Trophoblast cell (in vitro differentiated cells and primary cell): ENCODE measurements at regions not wholly inside any gene's neighbourhood (a gene's known extent, or its start where the extent isn't known, plus 50 kb on each side); places are given as distances from the start of the nearest gene placed in this dataset.

Experiments used
- DNase-seq, 2 donors: peaks; one replicate each; pipeline ENCODE4 v3.0.0-alpha.2; 2016
- H2AFZ ChIP-seq: 2 replicates; pipeline ENCODE4 v1.6.1; 2013; ENCODE audit warnings: low read length, moderate library complexity, mild to moderate bottlenecking; ENCODE audit not compliant: insufficient read depth, poor library complexity
- H2AK5ac ChIP-seq: 2 replicates; pipeline ENCODE4 v1.6.1; 2013; ENCODE audit warnings: mild to moderate bottlenecking, low read length
- H2BK120ac ChIP-seq: 2 replicates; pipeline ENCODE4 v1.6.1; 2013; ENCODE audit warnings: low read length, mild to moderate bottlenecking, moderate library complexity; ENCODE audit not compliant: insufficient read depth, poor library complexity
- H2BK12ac ChIP-seq: 2 replicates; pipeline ENCODE4 v1.6.1; 2013; ENCODE audit warnings: mild to moderate bottlenecking, low read length, moderate library complexity
- H2BK5ac ChIP-seq: 2 replicates; pipeline ENCODE4 v1.6.1; 2013; ENCODE audit warnings: low read length, low read depth, moderate library complexity, mild to moderate bottlenecking; ENCODE audit not compliant: poor library complexity
- H3K14ac ChIP-seq: 2 replicates; pipeline ENCODE4 v1.6.1; 2013; ENCODE audit warnings: mild to moderate bottlenecking, low read length
- H3K18ac ChIP-seq: 2 replicates; pipeline ENCODE4 v1.6.1; 2013; ENCODE audit warnings: mild to moderate bottlenecking, low read length
- H3K23ac ChIP-seq: 2 replicates; pipeline ENCODE4 v1.6.1; 2013; ENCODE audit warnings: low read length
- H3K27ac ChIP-seq: 2 replicates; pipeline ENCODE4 v1.5.1; 2013; ENCODE audit warnings: low read depth, mild to moderate bottlenecking, inconsistent platforms, low read length, moderate library complexity
- H3K27me3 ChIP-seq: 2 replicates; pipeline ENCODE4 v1.6.1; 2013; ENCODE audit warnings: inconsistent platforms, mild to moderate bottlenecking, low read length, moderate library complexity; ENCODE audit not compliant: insufficient read depth
- H3K36me3 ChIP-seq, 2 experiments: 1 replicate in 1 of 2; 2 replicates in 1 of 2; pipeline ENCODE4 v1.6.1; 2013; ENCODE audit warnings: low read length in 2 of 2, mild to moderate bottlenecking in 2 of 2, moderate library complexity in 1 of 2; ENCODE audit not compliant: insufficient read depth in 2 of 2, control insufficient read depth in 1 of 2
- H3K4ac ChIP-seq: 2 replicates; pipeline ENCODE4 v1.6.1; 2013; ENCODE audit warnings: low read depth, mild to moderate bottlenecking, low read length, moderate library complexity
- H3K4me1 ChIP-seq, 2 experiments: 1 replicate in 1 of 2; 2 replicates in 1 of 2; pipeline ENCODE4 v1.6.1; 2013; ENCODE audit warnings: low read length in 2 of 2, mild to moderate bottlenecking in 2 of 2, moderate library complexity in 1 of 2; ENCODE audit not compliant: insufficient read depth in 2 of 2, control insufficient read depth in 1 of 2
- H3K4me2 ChIP-seq: 2 replicates; pipeline ENCODE4 v1.6.1; 2013; ENCODE audit warnings: inconsistent platforms, mild to moderate bottlenecking, low read length, moderate library complexity
- H3K4me3 ChIP-seq: 2 replicates; pipeline ENCODE4 v1.5.1; 2013; ENCODE audit warnings: mild to moderate bottlenecking, low read depth, low read length, inconsistent platforms
- H3K79me1 ChIP-seq: one replicate; pipeline ENCODE4 v1.6.1; 2013; ENCODE audit warnings: low read length
- H3K79me2 ChIP-seq: 2 replicates; pipeline ENCODE4 v1.6.1; 2013; ENCODE audit warnings: low read length, mild to moderate bottlenecking; ENCODE audit not compliant: control insufficient read depth, insufficient read depth, poor library complexity
- H3K9ac ChIP-seq: 2 replicates; pipeline ENCODE4 v1.6.1; 2013; ENCODE audit warnings: mild to moderate bottlenecking, low read length
- H3K9me3 ChIP-seq: 2 replicates; pipeline ENCODE4 v1.6.1; 2013; ENCODE audit warnings: low read depth, mild to moderate bottlenecking, control low read depth, inconsistent platforms, low read length; ENCODE audit not compliant: insufficient read depth
- H4K12ac ChIP-seq: 2 replicates; pipeline ENCODE4 v1.6.1; 2013; ENCODE audit warnings: low read depth, mild to moderate bottlenecking, low read length, moderate library complexity
- H4K8ac ChIP-seq: 2 replicates; pipeline ENCODE4 v1.6.1; 2013; ENCODE audit warnings: low read depth, mild to moderate bottlenecking, low read length, moderate library complexity
- H4K91ac ChIP-seq: one replicate; pipeline ENCODE4 v1.6.1; 2013; ENCODE audit warnings: low read depth, mild to moderate bottlenecking, low read length, moderate library complexity
- WGBS: extraction: QIAGEN DNeasy Blood & Tissue Kit; methylation state at CpG from one replicate; pipeline ENCODE4 v1.1.7; 2013; ENCODE audit warnings: missing lambda C conversion rate; ENCODE audit not compliant: insufficient read length, insufficient coverage; ENCODE audit errors: extremely low coverage; 5-methylcytosine and 5-hydroxymethylcytosine counted together

- Histone ChIP-seq H3K18ac (no peak overlapping the region), H2AFZ (no peak overlapping the region)
These were observed 668.3 kb upstream of the CDH18 start for GRCh38 chr5:20656262-20656661.

DNA sequence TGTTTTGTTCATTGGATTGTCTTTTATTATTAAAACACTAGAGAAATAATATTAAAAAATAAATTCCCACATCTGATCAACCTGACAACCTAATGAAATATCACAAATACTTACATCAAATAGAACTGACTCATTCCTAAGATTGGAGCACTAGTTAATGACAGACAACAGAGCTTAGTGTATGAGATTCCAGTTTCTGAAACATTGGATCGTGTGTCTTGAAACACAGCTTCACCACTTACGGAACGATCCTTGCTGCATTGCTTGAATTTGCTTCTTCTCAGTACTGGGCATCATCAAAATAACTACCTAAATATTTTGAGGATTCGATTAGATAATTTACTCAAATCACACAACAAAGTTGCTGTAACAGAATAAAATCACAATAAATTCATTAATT is 667.2 kb upstream of the CDH18 start:
- Histone ChIP-seq H3K27ac (no peak overlapping the region), H4K12ac (no peak overlapping the region), H3K9ac (no peak overlapping the region), H4K8ac (no peak overlapping the region), H2AK5ac (no peak overlapping the region), H2BK120ac (no peak overlapping the region), H3K79me1 (no peaks in the 10 kb centered on the region), H3K4ac (no peak overlapping the region), H3K18ac (no peak overlapping the region), H2BK5ac (no peak overlapping the region), H4K91ac (no peak overlapping the region), H3K36me3 (no peaks in the 10 kb centered on the region), H3K23ac (no peak overlapping the region), H3K4me3 (no peak overlapping the region), H3K4me1 (no peaks in the 10 kb centered on the region), H2BK12ac (no peak overlapping the region), H3K14ac (no peak overlapping the region), H2AFZ (no peak overlapping the region), H3K79me2 (no peaks in the 10 kb centered on the region), H3K4me2 (no peak overlapping the region), H3K9me3 (no peaks in the 10 kb centered on the region), H3K27me3 (no peaks in the 10 kb centered on the region)
- DNase-seq: no peak
- no CpG with 5 or more reads among the region's 4 CpGs for WGBS

More at GRCh38 chr5:20656262-20656661, 668.3 kb upstream of the CDH18 start:
- Histone ChIP-seq H3K4ac (no peak overlapping the region), H2BK5ac (no peak overlapping the region), H4K8ac (no peak overlapping the region), H3K23ac (no peak overlapping the region), H2AK5ac (no peak overlapping the region), H3K79me1 (no peaks in the 10 kb centered on the region), H3K79me2 (no peaks in the 10 kb centered on the region), H3K14ac (no peak overlapping the region), H3K27me3 (no peaks in the 10 kb centered on the region), H3K4me3 (no peak overlapping the region), H3K36me3 (no peaks in the 10 kb centered on the region), H3K27ac (no peak overlapping the region), H4K12ac (no peak overlapping the region), H2BK120ac (no peak overlapping the region), H2BK12ac (no peak overlapping the region), H3K9ac (no peak overlapping the region), H3K4me1 (no peaks in the 10 kb centered on the region), H4K91ac (no peak overlapping the region), H3K4me2 (no peak overlapping the region), H3K9me3 (no peaks in the 10 kb centered on the region)
- DNase-seq: no peak

DNA sequence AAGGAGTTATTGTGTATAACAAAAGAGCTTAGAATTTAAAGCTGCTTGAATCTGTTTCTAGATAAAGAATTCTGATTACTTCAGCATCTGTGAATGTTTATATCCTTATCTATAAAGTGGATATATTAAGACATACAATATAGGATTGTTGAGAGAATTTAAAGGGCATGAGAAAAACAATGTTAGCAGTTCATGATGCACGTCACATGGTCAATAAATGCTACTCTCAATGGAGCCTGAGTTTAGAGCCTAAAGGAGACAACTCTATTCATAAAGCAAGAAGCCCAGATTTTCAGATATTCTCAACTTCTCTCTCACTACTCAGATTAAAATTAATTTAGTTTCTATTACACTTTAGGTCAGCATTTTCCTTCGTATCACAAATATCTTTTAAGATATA is 666.7 kb upstream of the CDH18 start:
- H4K8ac ChIP-seq: no peak overlapping the region
- no peaks in the 10 kb centered on the region for H3K79me2 ChIP-seq
- no peak overlapping the region for H3K18ac ChIP-seq

DNA sequence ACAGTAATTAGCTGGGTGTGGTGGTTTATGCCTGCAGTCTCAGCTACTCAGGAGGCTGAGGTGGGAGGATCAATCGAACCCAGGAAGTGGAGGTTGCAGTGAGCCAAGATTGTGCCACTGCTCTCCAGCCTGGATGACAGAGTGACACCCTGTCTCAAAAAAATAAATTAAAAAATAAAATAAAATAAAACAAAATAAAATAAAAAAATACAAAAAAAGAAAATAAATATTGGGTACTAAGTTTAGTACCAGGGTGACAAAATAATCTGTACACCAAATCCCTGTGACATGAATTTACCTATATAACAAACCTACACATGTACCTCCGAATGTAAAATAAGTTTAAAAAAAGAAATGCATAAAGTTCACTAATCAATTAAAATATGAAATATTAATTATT is 666.0 kb upstream of the CDH18 start:
- Histone ChIP-seq H2AK5ac (no peak overlapping the region), H3K79me2 (no peaks in the 10 kb centered on the region), H3K27me3 (no peaks in the 10 kb centered on the region), H3K79me1 (no peaks in the 10 kb centered on the region), H4K8ac (no peak overlapping the region), H2AFZ (no peak overlapping the region), H2BK12ac (no peak overlapping the region), H3K27ac (no peak overlapping the region), H3K4me3 (no peak overlapping the region), H3K9me3 (no peaks in the 10 kb centered on the region), H3K36me3 (no peaks in the 10 kb centered on the region), H3K4me2 (no peak overlapping the region), H3K18ac (no peak overlapping the region), H3K14ac (no peak overlapping the region), H4K91ac (no peak overlapping the region), H3K4me1 (no peaks in the 10 kb centered on the region), H2BK5ac (no peak overlapping the region), H3K23ac (no peak overlapping the region), H2BK120ac (no peak overlapping the region), H3K4ac (no peak overlapping the region), H4K12ac (no peak overlapping the region), H3K9ac (no peak overlapping the region)
- no CpG with 5 or more reads among the region's 2 CpGs for WGBS
- DNase-seq: no peak

More for the DNA sequence above, 666.7 kb upstream of the CDH18 start:
- Histone ChIP-seq H3K4me2 (no peak overlapping the region), H2BK120ac (no peak overlapping the region), H3K4ac (no peak overlapping the region), H3K9ac (no peak overlapping the region), H3K36me3 (no peaks in the 10 kb centered on the region), H3K4me1 (no peaks in the 10 kb centered on the region), H2AK5ac (no peak overlapping the region), H3K27ac (no peak overlapping the region), H3K27me3 (no peaks in the 10 kb centered on the region), H3K23ac (no peak overlapping the region), H2AFZ (no peak overlapping the region), H3K79me1 (no peaks in the 10 kb centered on the region), H3K9me3 (no peaks in the 10 kb centered on the region), H4K12ac (no peak overlapping the region), H2BK12ac (no peak overlapping the region), H2BK5ac (no peak overlapping the region), H3K4me3 (no peak overlapping the region), H3K14ac (no peak overlapping the region), H4K91ac (no peak overlapping the region)
- DNase-seq: no peak
- WGBS: no CpG with 5 or more reads among the region's 2 CpGs
